Psoas muscle (tissue), 7 donors: ENCODE measurements at regions not wholly inside any gene's neighbourhood (a gene's known extent, or its start where the extent isn't known, plus 50 kb on each side); places are given as distances from the start of the nearest gene placed in this dataset.

Experiments used
- ATAC-seq, 4 donors: fragments of 200-7000 bp; cut with Tn5 transposase; one replicate each; pipeline ENCODE4 v1.9.1; 2020; ENCODE audit warnings: moderate library complexity in 3 of 4, mild to moderate bottlenecking in 2 of 4
- DNase-seq, 2 donors: peaks; one replicate each; pipeline ENCODE4 v3.0.0-alpha.2; 2020
- H3K27ac ChIP-seq: fragments of 200-600 bp; one replicate; pipeline ENCODE4 v1.8.0; 2022
- H3K27me3 ChIP-seq, 3 donors: fragments of 200-600 bp in 1 of 3; one replicate each; pipeline versions ENCODE4 v1.6.1 to v1.8.0; 2013 to 2022; ENCODE audit warnings: low read length in 2 of 3, mild to moderate bottlenecking in 2 of 3, moderate library complexity in 1 of 3; ENCODE audit not compliant: insufficient read depth in 3 of 3
- H3K36me3 ChIP-seq, 2 donors: fragments of 200-600 bp in 1 of 2; one replicate each; pipeline versions ENCODE4 v1.6.1 to v1.8.0; 2013 to 2022; ENCODE audit warnings: low read depth in 1 of 2, mild to moderate bottlenecking in 1 of 2, moderate library complexity in 1 of 2; ENCODE audit not compliant: insufficient read depth in 1 of 2
- H3K4me1 ChIP-seq: fragments of 200-600 bp; one replicate; pipeline ENCODE4 v1.8.0; 2022
- H3K4me3 ChIP-seq: fragments of 200-600 bp; one replicate; pipeline ENCODE4 v1.8.0; 2022; ENCODE audit warnings: mild to moderate bottlenecking
- H3K9me3 ChIP-seq: fragments of 200-600 bp; one replicate; pipeline ENCODE4 v1.8.0; 2022
- CTCF ChIP-seq: fragments of 200-600 bp; IDR thresholded peaks from one replicate; pipeline ENCODE4 v1.8.0; 2022; ENCODE audit warnings: antibody characterized with exemption
- WGBS, 3 donors: extraction: QIAGEN DNeasy Blood & Tissue Kit; methylation state at CpG; one replicate each; pipeline versions ENCODE4 v1.1.6 to v1.1.7; 2013; 5-methylcytosine and 5-hydroxymethylcytosine counted together
- intact Hi-C, 2 donors: fragments of 100-400 bp; cut with DNase I; formaldehyde crosslinking; loops; one replicate each; pipeline versions ENCODE4 v1.11.0 to v1.14.2; 2022
- donor health status: healthy with polysubstance abuse.
- donor health status: DM: no; HTN: no; CAD: no; lungs with moderate emphysema.
- donor health status: Bipolar disorder and iron deficiency.
- donor health status: healthy.
- donor health status: DM: yes; HTN: yes; CAD: no.
- donor health status: DM: no; HTN: no; CAD: no.
- donor health status: DM: yes; HTN: yes; CAD: no.

DNA sequence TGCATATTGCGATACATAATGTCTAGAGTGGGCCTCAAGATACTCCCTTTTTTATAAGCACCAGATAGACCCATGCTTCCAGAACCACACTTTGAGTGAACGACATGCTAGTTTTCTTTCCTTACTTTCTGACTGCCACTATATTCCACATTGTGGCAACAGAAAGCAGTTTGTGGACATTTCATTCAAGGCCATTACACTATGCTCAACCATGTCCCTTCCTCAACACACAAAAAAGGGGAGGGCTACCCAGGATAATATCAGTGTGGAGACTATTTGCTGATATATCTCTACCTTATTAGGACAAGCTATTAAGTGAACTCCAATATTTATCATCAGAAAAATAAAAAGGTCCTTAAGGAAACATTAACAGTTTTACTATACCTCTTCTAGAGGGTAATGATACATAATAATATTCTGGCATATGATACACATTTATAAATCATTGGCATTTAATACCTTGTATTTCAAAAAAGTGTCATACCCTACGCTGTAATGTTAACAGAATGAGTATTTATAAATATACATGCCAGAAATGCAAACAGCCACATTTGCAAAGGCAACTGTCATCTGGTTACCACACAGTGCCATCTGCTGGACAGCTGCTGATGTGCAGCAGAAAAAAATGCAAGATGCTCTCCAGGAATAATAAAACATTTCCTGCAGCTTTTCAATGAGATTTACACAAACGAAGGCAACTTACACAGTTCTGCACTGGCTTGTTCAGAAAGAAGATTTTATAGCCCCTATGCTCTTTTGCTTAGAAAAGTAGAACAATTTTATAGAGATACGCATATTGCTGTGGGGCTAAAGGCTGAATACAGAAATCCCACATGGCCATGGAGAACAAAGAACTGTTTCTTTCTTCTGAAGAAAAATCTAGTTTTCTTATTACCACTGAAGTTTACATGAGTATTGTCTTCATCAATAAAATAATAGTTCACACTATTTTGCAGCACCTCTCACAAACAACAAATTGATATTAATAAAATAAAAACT, 182.2 kb upstream of the GRIP1 start:
- 40 to 42% (median 41%) methylated on average over 5 of the region's 5 CpGs for WGBS, 3 donors

GRCh38 chr12:66862356-66862985, 183.6 kb upstream of the GRIP1 start:
- peaks cover 0 to 7% (median 0%) of the 10 kb centered on the region in 3 donors for H3K27me3 ChIP-seq
- H3K4me3 ChIP-seq, result no peak overlapping the region
- H3K9me3 ChIP-seq, result no peaks in the 10 kb centered on the region
- 72 to 83% (median 76%) methylated on average over 3 of the region's 3 CpGs for WGBS, 3 donors
- H3K4me1 ChIP-seq, result no peaks in the 10 kb centered on the region
- DNase-seq (no peak), ATAC-seq (no peak)
- TF ChIP-seq CTCF, result no peak
- H3K36me3 ChIP-seq, result no peaks in the 10 kb centered on the region
- intact Hi-C loops, result loop anchor here in 1 of 2 donors (10.0 kb wide), 1 partner anchor 1968 kb away; no protein-coding TSS in a partner anchor
- H3K27ac ChIP-seq, result no peak overlapping the region

More for the DNA sequence above, 182.2 kb upstream of the GRIP1 start:
- DNase-seq, result peak; percentile 35 to 52
- TF ChIP-seq CTCF, result peak; percentile 88
- H3K36me3 ChIP-seq, result no peaks in the 10 kb centered on the region
- H3K4me3 ChIP-seq, result no peak overlapping the region
- peaks cover 0 to 6% (median 0%) of the 10 kb centered on the region in 3 donors for H3K27me3 ChIP-seq
- no peak overlapping the region for H3K27ac ChIP-seq
- no peaks in the 10 kb centered on the region for H3K4me1 ChIP-seq
- peak; percentile 46 to 63 (median 57) for ATAC-seq
- no peaks in the 10 kb centered on the region for H3K9me3 ChIP-seq
- intact Hi-C loops, result loop anchor here (2.0 to 10.0 kb wide), 2 partner anchors 172 to 1966 kb away; no protein-coding TSS in a partner anchor

DNA sequence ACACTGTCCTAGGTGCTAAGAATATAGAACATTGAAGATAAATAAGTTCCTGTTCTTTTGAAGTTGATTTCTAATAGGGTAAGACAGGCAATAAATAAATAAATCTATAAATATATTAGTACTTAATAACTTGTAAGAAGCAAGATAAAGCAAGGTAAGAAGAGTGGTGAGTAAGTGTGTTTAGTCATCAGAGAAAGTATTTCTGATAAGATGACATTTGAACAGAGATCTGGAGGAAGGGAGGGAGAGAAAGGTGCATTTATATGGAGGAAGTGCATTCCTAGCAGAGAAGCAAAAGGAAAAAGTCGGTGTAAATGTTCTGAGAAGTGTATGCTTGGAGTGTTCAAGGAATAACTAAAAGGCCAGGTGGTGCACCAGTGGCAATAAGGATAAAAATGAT, 184.4 kb upstream of the GRIP1 start:
- Histone ChIP-seq H3K4me3 (no peak overlapping the region), H3K27ac (no peak overlapping the region), H3K4me1 (no peaks in the 10 kb centered on the region), H3K36me3 (no peaks in the 10 kb centered on the region), H3K9me3 (no peaks in the 10 kb centered on the region), H3K27me3 (peaks cover 0 to 7% (median 0%) of the 10 kb centered on the region in 3 donors)
- ATAC-seq (no peak), DNase-seq (no peak)
- no peak for TF ChIP-seq CTCF
- WGBS, 3 donors, result 0 to 46% (median 23%) methylated on average over 1 of the region's 1 CpG
- intact Hi-C loops, result loop anchor here in 1 of 2 donors (10.0 kb wide), 1 partner anchor 1968 kb away; no protein-coding TSS in a partner anchor

DNA sequence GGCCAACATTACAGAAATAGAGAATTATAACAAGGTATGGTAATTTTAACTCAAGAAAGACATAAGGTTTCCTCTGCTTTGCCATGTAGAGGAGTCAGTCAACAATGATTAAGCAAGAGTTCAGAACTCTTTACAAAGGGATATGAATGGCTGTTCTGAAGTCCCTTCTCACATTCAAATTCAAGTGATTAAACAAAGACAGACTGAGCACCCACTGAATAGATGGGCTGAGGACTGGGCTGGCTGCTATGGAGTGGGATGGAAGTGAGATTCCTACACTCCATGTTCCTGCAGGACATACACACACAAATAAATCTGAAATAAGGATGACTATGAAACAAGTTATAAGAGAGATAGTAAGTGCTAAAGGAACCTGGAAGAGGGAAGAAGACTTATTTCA, 199.0 kb upstream of the GRIP1 start:
- no peak overlapping the region for H3K27ac ChIP-seq
- TF ChIP-seq CTCF, result no peak

More for the DNA sequence above, 199.0 kb upstream of the GRIP1 start:
- Histone ChIP-seq H3K27me3 (peaks cover 0 to 2% (median 0%) of the 10 kb centered on the region in 3 donors), H3K4me1 (no peaks in the 10 kb centered on the region), H3K9me3 (no peaks in the 10 kb centered on the region), H3K36me3 (no peaks in the 10 kb centered on the region), H3K4me3 (no peak overlapping the region)
- intact Hi-C loops, result no loop called here
- ATAC-seq, result no peak
- DNase-seq, result no peak
